ENCODE measurements at regions not wholly inside any gene's neighbourhood (a gene's known extent, or its start where the extent isn't known, plus 50 kb on each side); places are given as distances from the start of the nearest gene placed in this dataset.

DNA sequence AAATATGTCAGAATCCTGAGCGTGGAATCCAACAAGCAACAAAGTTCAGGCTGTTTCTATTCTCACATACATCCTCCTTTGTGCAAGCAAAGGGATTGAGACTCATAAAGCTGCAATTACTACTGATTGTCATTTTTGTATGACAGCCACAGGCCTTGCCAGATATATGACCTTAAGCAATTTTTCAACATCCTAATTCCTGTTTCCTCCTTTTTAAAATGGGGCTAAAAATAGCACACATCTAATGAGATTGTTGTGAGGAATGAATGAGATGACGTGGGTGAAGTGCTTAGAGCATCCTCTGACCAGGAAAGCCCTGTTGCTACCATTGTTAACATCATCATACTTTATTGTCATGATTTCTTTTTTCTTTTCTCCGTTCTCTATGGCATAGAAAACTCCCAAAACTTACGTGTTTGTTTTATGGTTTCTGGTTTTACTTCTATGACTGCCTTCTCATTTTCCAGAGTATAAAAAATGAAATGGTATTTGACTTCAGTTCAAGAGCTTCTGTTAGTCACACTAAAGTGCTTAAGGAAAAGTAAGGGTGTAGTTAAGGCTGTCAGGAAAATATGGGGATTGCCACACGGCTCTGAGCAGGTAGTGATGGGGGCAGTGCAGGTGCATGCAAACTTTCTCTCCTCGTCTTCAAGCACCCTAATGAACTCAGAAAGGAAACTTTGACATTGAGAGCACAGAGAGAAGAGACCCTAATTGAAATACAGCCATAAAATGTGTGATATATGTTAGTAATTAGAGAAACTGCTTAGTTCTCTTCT is 590.6 kb upstream of the NETO1 start:
- CTCF ChIA-PET: no interaction called here
- H3K27ac ChIP-seq (ENCODE audit: control insufficient read depth, insufficient read depth): no peak overlapping the region
- WGBS (ENCODE audit: insufficient coverage, insufficient replicate concordance, low lambda C conversion rate, missing lambda C conversion rate): 2% methylated on average over 6 of the region's 6 CpGs
- H3K4me2 ChIP-seq (ENCODE audit: control insufficient read depth, insufficient read depth): no peak overlapping the region
- no peak overlapping the region for H2AFZ ChIP-seq (ENCODE audit: control insufficient read depth, low read depth, low read length)
- no peaks in the 10 kb centered on the region for H3K36me3 ChIP-seq (ENCODE audit: control insufficient read depth in 2 of 2, insufficient read depth in 2 of 2, low read length in 1 of 2)
- intact Hi-C loops (cut with micrococcal nuclease; ENCODE audit: unreplicated experiment): no loop called here
- H3K9me3 ChIP-seq (replicated peaks; ENCODE audit: control insufficient read depth, insufficient read depth, low read length): no peaks in the 10 kb centered on the region
- ATAC-seq (peak; percentile 34; the same call in 1 of the 3 replicates), FAIRE-seq (no peak), DNase-seq (ENCODE audit: low read depth, low spot score) (no peak)
- TF ChIP-seq MYC (IDR thresholded peaks at IDR 0.05; ENCODE audit: insufficient read depth, insufficient read length, insufficient replicate concordance, low read length, severe bottlenecking) (no peak), SPI1 (IDR thresholded peaks at IDR 0.05; ENCODE audit: borderline replicate concordance, insufficient read depth, low read depth, low read length) (no peak), ZBED1 (IDR thresholded peaks at IDR 0.05; ENCODE audit: borderline replicate concordance) (no peak), JUNB (IDR thresholded peaks at IDR 0.05) (no peak), BMI1 (IDR thresholded peaks at IDR 0.05; ENCODE audit: borderline replicate concordance) (no peak), MEF2B (IDR thresholded peaks at IDR 0.05; ENCODE audit: partially characterized antibody, poor library complexity, severe bottlenecking) (no peak), EZH2 (IDR thresholded peaks at IDR 0.05; ENCODE audit: borderline replicate concordance, control insufficient read depth, low read depth, low read length) (no peak), EED (IDR thresholded peaks at IDR 0.05; ENCODE audit: low read depth) (no peak), YY1 (IDR thresholded peaks at IDR 0.05; ENCODE audit: low read depth, low read length) (no peak), POLR2AphosphoS5 (IDR thresholded peaks at IDR 0.05; ENCODE audit: low read length) (no peak)
- TF ChIP-seq, protein P1, sequence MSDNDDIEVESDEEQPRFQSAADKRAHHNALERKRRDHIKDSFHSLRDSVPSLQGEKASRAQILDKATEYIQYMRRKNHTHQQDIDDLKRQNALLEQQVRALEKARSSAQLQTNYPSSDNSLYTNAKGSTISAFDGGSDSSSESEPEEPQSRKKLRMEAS (IDR thresholded peaks at IDR 0.05; ENCODE audit: low read depth, low read length): no peak
- TF ChIP-seq, protein P2, sequence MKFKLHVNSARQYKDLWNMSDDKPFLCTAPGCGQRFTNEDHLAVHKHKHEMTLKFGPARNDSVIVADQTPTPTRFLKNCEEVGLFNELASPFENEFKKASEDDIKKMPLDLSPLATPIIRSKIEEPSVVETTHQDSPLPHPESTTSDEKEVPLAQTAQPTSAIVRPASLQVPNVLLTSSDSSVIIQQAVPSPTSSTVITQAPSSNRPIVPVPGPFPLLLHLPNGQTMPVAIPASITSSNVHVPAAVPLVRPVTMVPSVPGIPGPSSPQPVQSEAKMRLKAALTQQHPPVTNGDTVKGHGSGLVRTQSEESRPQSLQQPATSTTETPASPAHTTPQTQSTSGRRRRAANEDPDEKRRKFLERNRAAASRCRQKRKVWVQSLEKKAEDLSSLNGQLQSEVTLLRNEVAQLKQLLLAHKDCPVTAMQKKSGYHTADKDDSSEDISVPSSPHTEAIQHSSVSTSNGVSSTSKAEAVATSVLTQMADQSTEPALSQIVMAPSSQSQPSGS (IDR thresholded peaks at IDR 0.05; ENCODE audit: low read length): no peak
- TF ChIP-seq, protein P3, sequence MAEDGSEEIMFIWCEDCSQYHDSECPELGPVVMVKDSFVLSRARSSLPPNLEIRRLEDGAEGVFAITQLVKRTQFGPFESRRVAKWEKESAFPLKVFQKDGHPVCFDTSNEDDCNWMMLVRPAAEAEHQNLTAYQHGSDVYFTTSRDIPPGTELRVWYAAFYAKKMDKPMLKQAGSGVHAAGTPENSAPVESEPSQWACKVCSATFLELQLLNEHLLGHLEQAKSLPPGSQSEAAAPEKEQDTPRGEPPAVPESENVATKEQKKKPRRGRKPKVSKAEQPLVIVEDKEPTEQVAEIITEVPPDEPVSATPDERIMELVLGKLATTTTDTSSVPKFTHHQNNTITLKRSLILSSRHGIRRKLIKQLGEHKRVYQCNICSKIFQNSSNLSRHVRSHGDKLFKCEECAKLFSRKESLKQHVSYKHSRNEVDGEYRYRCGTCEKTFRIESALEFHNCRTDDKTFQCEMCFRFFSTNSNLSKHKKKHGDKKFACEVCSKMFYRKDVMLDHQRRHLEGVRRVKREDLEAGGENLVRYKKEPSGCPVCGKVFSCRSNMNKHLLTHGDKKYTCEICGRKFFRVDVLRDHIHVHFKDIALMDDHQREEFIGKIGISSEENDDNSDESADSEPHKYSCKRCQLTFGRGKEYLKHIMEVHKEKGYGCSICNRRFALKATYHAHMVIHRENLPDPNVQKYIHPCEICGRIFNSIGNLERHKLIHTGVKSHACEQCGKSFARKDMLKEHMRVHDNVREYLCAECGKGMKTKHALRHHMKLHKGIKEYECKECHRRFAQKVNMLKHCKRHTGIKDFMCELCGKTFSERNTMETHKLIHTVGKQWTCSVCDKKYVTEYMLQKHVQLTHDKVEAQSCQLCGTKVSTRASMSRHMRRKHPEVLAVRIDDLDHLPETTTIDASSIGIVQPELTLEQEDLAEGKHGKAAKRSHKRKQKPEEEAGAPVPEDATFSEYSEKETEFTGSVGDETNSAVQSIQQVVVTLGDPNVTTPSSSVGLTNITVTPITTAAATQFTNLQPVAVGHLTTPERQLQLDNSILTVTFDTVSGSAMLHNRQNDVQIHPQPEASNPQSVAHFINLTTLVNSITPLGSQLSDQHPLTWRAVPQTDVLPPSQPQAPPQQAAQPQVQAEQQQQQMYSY (CRISPR knock-in tag; IDR thresholded peaks at IDR 0.05): no peak
- TF ChIP-seq, protein P4, sequence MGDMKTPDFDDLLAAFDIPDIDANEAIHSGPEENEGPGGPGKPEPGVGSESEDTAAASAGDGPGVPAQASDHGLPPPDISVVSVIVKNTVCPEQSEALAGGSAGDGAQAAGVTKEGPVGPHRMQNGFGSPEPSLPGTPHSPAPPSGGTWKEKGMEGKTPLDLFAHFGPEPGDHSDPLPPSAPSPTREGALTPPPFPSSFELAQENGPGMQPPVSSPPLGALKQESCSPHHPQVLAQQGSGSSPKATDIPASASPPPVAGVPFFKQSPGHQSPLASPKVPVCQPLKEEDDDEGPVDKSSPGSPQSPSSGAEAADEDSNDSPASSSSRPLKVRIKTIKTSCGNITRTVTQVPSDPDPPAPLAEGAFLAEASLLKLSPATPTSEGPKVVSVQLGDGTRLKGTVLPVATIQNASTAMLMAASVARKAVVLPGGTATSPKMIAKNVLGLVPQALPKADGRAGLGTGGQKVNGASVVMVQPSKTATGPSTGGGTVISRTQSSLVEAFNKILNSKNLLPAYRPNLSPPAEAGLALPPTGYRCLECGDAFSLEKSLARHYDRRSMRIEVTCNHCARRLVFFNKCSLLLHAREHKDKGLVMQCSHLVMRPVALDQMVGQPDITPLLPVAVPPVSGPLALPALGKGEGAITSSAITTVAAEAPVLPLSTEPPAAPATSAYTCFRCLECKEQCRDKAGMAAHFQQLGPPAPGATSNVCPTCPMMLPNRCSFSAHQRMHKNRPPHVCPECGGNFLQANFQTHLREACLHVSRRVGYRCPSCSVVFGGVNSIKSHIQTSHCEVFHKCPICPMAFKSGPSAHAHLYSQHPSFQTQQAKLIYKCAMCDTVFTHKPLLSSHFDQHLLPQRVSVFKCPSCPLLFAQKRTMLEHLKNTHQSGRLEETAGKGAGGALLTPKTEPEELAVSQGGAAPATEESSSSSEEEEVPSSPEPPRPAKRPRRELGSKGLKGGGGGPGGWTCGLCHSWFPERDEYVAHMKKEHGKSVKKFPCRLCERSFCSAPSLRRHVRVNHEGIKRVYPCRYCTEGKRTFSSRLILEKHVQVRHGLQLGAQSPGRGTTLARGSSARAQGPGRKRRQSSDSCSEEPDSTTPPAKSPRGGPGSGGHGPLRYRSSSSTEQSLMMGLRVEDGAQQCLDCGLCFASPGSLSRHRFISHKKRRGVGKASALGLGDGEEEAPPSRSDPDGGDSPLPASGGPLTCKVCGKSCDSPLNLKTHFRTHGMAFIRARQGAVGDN (IDR thresholded peaks at IDR 0.05): no peak
- no peaks in the 10 kb centered on the region for H4K20me1 ChIP-seq (ENCODE audit: control insufficient read depth, insufficient read depth)
- H3K4me3 ChIP-seq: no peak overlapping the region
- in situ Hi-C loops (cut with MboI): no loop called here
- no peaks in the 10 kb centered on the region for H3K4me1 ChIP-seq (ENCODE audit: control insufficient read depth, insufficient read depth, low read length)
- no peaks in the 10 kb centered on the region for H3K27me3 ChIP-seq (replicated peaks in 1 of 2; ENCODE audit: control insufficient read depth in 2 of 2, insufficient read depth in 2 of 2, low read length in 1 of 2)
- SMC1A ChIA-PET (ENCODE audit: uncharacterized antibody, unreplicated experiment): no interaction called here
- RAD21 ChIA-PET (ENCODE audit: unreplicated experiment): no interaction called here
- no peaks in the 10 kb centered on the region for H3K79me2 ChIP-seq (ENCODE audit: control insufficient read depth, insufficient read depth, low read length)
- BruUV-seq (replicated peaks): no TSS peak
- H3K9ac ChIP-seq (ENCODE audit: control insufficient read depth, insufficient read depth, low read length): no peak overlapping the region
- POLR2A ChIA-PET: no interaction called here
